Daoy (cell line): ENCODE measurements at regions not wholly inside any gene's neighbourhood (a gene's known extent, or its start where the extent isn't known, plus 50 kb on each side); places are given as distances from the start of the nearest gene placed in this dataset.

ENCODE experiments used
- DNase-seq: peaks from one replicate; pipeline ENCODE4 v3.0.0-alpha.2; 2015; ENCODE audit warnings: low read depth

DNA sequence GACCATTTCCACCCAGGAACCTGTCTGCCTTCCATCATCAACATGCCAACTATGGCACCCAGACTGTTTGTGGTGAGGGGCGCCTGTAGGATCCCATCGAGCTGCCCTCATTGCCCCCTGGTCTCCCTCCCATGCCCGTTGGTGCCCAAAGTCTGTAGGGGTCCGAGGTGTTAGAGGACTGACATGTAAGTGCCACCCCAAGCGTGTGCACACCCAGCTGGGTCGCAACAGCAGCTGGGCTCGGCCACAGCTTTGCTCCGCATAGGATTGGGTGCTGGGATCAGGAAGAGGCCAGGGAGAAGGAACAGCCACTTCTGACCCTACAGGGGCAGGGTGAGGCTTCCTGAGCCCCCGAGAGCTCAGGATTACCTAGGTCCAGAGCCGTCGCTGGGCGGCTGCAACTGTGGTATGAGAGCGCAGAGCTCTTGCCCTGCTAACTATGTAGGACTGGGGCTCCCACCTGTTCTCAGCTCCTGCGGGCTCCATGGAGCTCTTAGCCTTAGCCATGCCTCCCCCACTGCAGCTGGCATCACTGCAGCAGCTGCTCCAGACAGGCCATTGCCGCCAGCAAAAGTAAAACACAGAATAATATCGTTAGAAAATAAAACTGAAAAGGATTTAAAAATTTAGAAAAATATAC, 1160.3 kb downstream of the FSTL5 start:
- DNase-seq: no peak

- no peak for DNase-seq
Measured at GRCh38 chr4:161005746-161006145, 1158.1 kb downstream of the FSTL5 start.

DNA sequence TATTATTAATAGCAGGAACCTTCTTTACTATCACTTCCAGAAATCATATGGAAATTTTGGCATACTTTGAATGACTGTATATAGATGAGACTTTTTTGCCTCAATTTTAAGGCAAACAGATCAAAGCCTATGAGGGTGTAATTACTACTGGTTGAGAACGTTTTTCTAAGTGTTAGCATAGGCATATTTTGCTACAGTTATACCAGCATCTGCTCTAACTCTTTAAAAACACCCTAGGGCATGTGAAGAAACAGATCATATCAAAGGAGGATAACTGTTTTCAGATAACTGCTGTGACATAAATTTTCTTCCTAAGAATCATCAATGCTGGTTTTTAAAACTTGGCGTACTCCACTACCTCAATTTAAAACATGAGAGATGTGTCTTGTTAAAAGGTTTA, 1155.3 kb downstream of the FSTL5 start:
- no peak for DNase-seq

GRCh38 chr4:161010227-161010626, 1153.6 kb downstream of the FSTL5 start:
- DNase-seq: no peak
